ENCODE measurements at regions not wholly inside any gene's neighbourhood (a gene's known extent, or its start where the extent isn't known, plus 50 kb on each side); places are given as distances from the start of the nearest gene placed in this dataset.

GRCh38 chr5:22916393-22916792 lies 63.2 kb upstream of the CDH12 start:
- ChIA-PET CTCF (no interaction called here), POLR2A (no interaction called here)
- no peaks in the 10 kb centered on the region for H3K36me3 Mint-ChIP-seq (ENCODE audit: low read depth)
- peaks cover 3% of the 10 kb centered on the region for H3K9me3 Mint-ChIP-seq
- H3K4me3 Mint-ChIP-seq: no peak overlapping the region
- intact Hi-C loops (cut with micrococcal nuclease): no loop called here
- H3K27me3 Mint-ChIP-seq: no peaks in the 10 kb centered on the region
- no peak for TF ChIP-seq CTCF (IDR thresholded peaks at IDR 0.05)
- ATAC-seq (ENCODE audit: low read depth) (no peak), DNase-seq (no peak)
- H3K27ac Mint-ChIP-seq: no peak overlapping the region
- no peaks in the 10 kb centered on the region for H3K4me1 Mint-ChIP-seq

- Mint-ChIP-seq H3K4me3 (no peak overlapping the region), H3K9me3 (no peaks in the 10 kb centered on the region), H3K4me1 (no peaks in the 10 kb centered on the region), H3K27me3 (no peaks in the 10 kb centered on the region), H3K27ac (no peak overlapping the region), H3K36me3 (ENCODE audit: low read depth) (no peaks in the 10 kb centered on the region)
- POLR2A ChIA-PET: no interaction called here
- DNase-seq (no peak), ATAC-seq (ENCODE audit: low read depth) (no peak)
- intact Hi-C loops (cut with micrococcal nuclease): no loop called here
- CTCF ChIA-PET: no interaction called here
- no peak for TF ChIP-seq CTCF (IDR thresholded peaks at IDR 0.05)
Observed at GRCh38 chr5:22911019-22911418, 57.9 kb upstream of the CDH12 start.

- TF ChIP-seq CTCF (IDR thresholded peaks at IDR 0.05): no peak
- H3K4me3 Mint-ChIP-seq: no peak overlapping the region
- H3K4me1 Mint-ChIP-seq: no peaks in the 10 kb centered on the region
- ChIA-PET CTCF (no interaction called here), POLR2A (no interaction called here)
- ATAC-seq (ENCODE audit: low read depth) (no peak), DNase-seq (no peak)
- H3K36me3 Mint-ChIP-seq (ENCODE audit: low read depth): no peaks in the 10 kb centered on the region
- H3K27ac Mint-ChIP-seq: no peak overlapping the region
- H3K27me3 Mint-ChIP-seq: no peaks in the 10 kb centered on the region
- intact Hi-C loops (cut with micrococcal nuclease): no loop called here
- no peaks in the 10 kb centered on the region for H3K9me3 Mint-ChIP-seq
Observed at GRCh38 chr5:22910523-22910922, 57.4 kb upstream of the CDH12 start.

GRCh38 chr5:22908586-22908985 lies 55.4 kb upstream of the CDH12 start:
- no peak overlapping the region for H3K4me3 Mint-ChIP-seq
- no peak overlapping the region for H3K27ac Mint-ChIP-seq
- ATAC-seq (ENCODE audit: low read depth): no peak
- H3K4me1 Mint-ChIP-seq: no peaks in the 10 kb centered on the region
- H3K9me3 Mint-ChIP-seq: no peaks in the 10 kb centered on the region
- intact Hi-C loops (cut with micrococcal nuclease): no loop called here
- POLR2A ChIA-PET: no interaction called here
- DNase-seq: no peak
- H3K36me3 Mint-ChIP-seq (ENCODE audit: low read depth): no peaks in the 10 kb centered on the region
- no peak for TF ChIP-seq CTCF (IDR thresholded peaks at IDR 0.05)
- H3K27me3 Mint-ChIP-seq: no peaks in the 10 kb centered on the region
- CTCF ChIA-PET: no interaction called here

GRCh38 chr5:22908129-22908528 lies 55.0 kb upstream of the CDH12 start:
- H3K27ac Mint-ChIP-seq: no peak overlapping the region
- no peaks in the 10 kb centered on the region for H3K36me3 Mint-ChIP-seq (ENCODE audit: low read depth)
- intact Hi-C loops (cut with micrococcal nuclease): no loop called here
- no peak overlapping the region for H3K4me3 Mint-ChIP-seq
- DNase-seq (no peak), ATAC-seq (ENCODE audit: low read depth) (no peak)
- ChIA-PET POLR2A (no interaction called here), CTCF (no interaction called here)
- no peak for TF ChIP-seq CTCF (IDR thresholded peaks at IDR 0.05)
- H3K9me3 Mint-ChIP-seq: no peaks in the 10 kb centered on the region
- no peaks in the 10 kb centered on the region for H3K27me3 Mint-ChIP-seq
- H3K4me1 Mint-ChIP-seq: no peaks in the 10 kb centered on the region

Data from activated B cell treated with CpG ODN at 0.5 μM for 24 hours (primary cell).